ENCODE measurements at regions not wholly inside any gene's neighbourhood (a gene's known extent, or its start where the extent isn't known, plus 50 kb on each side); places are given as distances from the start of the nearest gene placed in this dataset.
"Not testable (repeated sequence)": the region's sequence is repeated elsewhere in the genome, so short reads cannot be mapped to it uniquely, and the experiment has no call there.

DNA sequence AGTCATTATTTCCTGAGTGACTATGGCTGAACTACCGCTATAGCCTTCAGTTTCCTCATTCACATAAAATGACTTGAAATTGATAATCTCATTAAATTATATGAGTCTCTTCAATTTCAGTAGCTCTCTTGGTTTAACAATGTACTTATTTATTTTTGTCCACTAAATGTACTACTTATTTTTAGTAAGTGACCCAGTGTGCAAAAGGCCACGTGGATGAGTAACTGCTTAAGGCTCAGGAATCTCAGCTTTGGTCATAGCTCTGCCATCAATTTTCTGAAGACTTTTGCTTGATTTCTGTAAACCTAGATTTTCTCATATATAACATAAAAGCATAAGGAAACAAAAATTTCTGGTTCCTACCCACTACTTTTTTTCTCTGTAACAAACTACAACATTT, 1132.9 kb upstream of the CDH8 start:
- no peak for DNase-seq

DNA sequence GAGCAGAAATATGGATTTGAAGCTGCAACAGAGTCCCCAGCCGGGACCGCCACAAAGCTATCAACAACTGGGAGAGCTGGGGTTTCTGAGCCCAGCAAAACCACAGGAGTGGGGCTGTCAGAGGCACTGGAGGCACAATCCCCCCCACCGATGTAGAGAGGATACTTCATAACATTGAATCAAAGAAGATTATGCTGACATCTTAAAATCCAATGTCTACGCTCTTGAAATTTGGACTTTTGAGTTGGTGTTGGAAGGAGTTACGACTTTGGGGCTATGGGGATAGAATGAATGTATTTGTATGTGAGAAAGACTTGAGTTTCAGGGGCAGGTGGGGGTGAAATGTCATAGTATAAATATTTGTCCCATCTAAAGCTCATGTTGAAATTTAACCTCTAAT, 1121.6 kb upstream of the CDH8 start:
- DNase-seq, result no peak

DNA sequence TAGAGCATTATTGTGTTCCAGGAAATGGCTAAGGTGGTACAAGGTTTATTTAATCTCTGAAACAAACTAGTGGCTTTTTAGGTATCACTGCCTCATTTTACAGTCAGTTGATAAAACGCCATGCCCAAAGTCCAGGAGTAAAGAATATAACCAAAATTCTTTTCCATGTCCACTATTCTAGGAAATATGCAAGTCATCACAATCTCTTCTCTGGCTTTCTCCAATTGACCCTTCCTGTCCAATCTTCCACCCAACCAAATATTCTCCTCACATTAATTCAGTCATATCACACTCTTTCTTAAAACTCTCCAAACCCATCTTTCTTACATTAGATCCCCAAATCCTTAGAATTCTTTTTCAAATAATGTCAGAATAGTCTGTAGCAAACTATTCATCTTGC, 1110.0 kb upstream of the CDH8 start:
- no peak for DNase-seq

DNA sequence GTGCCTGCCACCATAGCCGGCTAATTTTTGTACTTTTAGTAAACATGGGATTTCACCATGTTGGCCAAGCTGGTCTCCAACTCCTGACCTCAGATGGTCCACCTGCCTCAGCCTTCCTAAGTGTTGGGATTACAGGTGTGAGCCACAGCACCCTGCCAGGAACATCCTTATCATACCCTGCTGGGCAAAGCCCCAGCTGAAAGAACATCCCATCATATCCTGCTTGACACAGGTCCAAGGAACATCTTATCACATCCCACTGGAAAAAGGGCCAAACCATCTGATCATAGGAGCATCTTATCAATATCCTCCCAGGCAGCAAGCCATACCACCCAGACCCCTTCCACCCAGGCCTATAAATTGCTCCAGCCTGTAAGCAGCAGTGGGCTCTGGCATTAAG, 1109.2 kb upstream of the CDH8 start:
- DNase-seq, result no peak

DNA sequence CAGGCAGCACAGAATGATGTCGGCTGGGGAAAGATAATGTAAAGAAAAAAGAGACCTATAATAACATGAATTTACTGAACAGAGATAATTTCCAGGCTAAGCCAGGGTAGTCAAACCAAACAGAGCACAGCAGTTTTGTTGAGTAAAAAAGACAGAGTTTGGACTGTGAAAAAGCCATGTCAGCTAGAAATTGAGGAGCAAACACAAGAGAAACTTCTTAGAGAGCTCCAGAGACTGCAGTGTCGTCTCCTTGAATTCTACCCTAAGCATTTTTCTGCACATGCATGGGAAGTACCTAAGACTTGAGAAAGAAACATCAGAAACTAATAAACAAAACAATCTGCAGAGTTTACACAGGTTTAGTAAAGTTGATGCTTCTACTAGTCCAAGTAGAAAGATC, 1098.8 kb upstream of the CDH8 start:
- no peak for DNase-seq

DNA sequence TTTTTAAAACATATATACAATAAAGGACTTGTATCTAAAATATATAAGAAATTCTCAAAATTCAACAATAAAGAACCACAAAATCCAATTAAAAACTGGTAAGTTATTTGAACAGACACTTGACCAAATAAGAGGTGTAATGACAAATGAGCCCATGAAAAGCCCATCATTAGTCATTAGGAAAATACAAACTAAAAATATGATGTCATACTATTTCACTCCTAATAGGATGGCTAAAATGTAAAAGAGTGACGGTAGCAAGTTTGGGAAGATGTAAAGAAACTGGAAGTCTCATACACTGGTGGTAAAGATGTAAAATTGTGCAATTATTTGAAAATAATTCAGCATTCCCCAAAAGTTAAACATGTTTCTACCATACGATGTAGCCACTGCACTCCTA, 1095.3 kb upstream of the CDH8 start:
- no peak for DNase-seq

DNA sequence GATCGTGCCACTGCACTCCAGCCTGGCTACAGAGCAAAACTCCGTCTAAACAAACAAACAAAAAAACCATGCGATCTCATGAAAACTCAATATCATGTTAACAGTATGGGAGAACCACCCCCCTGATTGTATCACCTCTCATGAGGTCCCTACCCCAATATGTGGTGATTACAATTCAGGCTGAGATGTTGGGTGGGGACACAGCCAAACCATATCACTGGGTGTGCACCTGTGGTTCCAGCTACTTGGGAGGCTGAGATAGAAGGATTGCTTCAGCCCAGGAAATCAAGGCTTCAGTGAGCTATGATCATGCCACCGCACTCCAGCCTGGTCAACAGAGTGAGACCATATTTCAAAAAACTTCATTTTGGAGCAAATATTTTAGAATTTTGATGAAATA, 1094.7 kb upstream of the CDH8 start:
- DNase-seq, result no peak

DNA sequence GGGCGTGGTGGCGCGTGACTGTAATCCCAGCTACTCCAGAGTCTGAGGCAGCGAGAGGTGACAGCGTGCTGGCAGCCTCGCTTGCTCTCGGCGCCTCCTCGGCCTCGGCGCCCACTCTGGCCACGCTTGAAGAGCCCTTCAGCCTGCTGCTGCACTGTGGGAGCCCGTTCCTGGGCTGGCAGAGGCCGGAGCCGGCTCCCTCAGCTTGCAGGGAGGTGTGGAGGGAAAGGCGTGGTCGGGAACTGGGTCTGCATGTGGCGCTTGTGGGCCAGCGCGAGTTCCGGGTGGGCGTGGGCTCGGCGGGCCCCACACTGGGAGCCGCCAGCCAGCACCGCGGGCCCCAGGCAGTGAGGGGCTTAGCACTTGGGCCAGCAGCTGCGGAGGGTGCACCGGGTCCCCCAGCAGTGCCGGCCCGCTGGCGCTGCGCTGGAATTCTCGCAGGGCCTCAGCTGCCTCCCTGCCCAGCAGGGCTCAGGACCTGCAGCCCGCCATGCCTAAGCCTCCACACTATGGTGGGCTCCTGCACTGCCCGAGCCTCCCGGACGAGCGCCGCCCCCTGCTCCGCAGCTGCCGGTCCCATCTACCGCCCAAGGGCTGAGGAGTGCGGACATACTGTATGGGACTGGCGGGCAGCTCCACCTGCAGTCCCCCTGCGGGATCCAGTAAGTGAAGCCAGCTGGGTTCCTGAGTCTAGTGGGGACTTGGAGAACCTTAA, 1093.3 kb upstream of the CDH8 start:
- no peak for DNase-seq

DNA sequence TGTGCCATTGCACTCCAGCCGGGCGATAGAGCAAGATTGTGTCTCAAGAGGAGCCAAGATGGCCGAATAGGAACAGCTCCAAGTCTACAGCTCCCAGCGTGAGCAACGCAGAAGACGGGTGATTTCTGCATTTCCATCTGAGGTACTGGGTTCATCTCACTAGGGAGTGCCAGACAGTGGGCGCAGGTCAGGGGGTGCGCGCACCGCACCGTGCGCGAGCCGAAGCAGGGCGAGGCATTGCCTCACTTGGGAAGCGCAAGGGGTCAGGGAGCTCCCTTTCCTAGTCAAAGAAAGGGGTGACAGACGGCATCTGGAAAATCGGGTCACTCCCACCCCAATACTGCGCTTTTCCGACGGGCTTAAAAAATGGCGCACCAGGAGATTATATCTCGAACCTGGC, 1083.7 kb upstream of the CDH8 start:
- DNase-seq, result not testable (repeated sequence)

DNA sequence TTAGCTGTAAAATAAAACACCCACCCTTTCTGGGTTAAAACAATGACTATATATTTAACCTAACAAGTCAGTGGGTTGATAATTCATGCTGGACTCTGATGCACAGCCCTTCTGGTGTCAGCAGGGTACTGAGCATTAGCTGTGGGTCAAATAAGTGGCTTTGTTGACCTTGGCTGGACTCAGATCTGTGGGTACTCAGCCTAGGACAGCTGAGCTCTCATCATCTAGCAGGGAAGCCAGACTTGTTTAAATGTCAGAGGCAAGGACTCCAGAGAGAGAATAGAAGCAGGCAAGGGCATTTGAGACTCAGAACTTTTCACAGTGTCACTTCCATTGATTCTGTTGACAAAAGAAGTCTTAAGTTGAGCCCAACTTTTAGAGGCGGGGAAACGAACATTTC, 1063.8 kb upstream of the CDH8 start:
- DNase-seq, result no peak

DNA sequence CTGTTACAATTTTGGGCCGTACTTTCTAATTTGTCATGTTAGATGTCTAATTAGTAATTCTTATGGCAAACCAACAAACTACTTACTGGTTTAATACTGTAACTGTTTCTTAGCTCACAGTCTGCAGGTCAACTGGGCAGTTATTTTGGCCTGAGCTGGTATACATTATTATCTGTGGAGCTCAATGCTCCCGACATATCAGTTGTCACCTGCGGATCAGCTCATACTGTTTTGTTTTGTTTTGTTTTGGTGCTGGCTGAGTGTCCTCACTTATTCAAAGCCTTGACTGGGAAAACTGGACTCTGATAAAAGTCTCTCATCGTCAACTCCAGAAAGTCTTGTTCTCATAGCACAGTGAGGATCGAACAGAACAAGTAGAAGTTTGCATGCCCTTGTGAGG, 1060.6 kb upstream of the CDH8 start:
- no peak for DNase-seq

DNA sequence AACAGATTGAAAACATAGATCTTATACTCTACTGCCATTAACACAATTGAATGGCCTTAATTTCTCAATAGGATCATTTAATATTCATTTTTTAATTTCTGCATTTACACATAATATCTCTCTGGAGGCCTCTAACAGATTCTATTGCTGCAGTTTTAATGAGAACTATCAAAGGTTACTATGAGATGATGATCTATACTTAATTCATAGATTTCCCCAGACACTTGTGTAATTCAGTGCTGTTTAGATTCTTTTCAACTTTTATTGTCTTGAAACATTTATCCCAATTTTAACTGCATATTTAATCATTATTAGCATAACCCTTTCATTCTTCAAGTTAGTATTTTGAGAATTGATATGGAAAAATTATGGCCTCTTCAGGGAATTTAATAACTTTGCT, 1056.5 kb upstream of the CDH8 start:
- DNase-seq, result no peak

DNA sequence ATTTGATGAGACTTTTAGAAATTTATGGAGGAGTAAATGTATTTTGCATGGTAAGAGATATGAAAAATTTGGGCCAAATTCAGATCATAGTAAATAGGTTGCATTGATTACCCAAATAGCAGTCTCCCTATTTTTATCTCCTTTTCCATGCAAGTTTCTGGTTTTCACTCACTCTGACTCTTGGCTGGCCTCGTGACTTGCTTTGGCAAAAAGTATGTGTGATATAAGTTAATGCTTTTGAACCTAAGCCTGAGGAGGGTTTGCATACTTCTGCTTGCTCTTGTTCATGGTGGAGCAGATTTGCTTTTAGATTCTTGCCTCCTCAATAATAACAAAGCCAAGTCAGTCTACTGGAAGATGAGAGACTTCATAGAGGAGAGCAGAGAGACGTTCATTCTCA, 1045.9 kb upstream of the CDH8 start:
- no peak for DNase-seq

DNA sequence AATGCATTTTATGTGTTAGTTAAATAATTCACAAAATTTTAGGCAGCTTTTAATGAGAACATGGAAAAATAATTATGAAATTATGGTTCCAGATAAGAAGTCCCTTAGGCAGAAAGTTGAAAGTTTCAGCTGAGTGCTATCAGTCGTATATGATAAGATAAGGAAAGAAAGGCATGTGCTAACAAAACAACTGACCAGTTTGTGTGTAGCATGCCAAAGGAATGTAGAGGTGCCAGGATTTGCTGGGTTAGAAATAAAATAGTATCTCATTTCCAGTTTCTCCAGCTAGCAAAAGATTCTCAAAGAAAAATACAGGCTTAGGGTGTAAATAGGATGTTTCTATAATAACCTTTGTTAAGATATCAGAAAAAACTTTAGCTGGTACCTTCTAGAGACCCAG, 1044.5 kb upstream of the CDH8 start:
- DNase-seq, result no peak

DNA sequence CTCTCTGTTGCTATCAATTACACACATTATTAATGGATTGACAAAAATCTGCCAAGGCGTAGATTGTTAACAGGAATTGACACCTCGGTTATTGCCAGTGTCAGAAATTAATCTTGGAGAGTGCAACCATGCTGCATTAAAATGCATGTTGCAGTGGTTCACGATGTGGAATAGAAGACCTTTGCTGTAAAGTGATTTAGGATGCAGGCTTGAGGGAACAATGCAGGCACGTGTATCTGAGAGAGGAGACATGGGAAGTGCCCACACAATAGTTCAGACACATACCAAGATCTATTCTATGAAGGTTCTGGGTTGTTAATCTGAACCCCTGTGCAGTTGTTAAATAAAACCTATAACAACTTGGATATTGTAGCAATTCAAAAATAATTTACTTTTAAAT, 1032.8 kb upstream of the CDH8 start:
- no peak for DNase-seq

DNA sequence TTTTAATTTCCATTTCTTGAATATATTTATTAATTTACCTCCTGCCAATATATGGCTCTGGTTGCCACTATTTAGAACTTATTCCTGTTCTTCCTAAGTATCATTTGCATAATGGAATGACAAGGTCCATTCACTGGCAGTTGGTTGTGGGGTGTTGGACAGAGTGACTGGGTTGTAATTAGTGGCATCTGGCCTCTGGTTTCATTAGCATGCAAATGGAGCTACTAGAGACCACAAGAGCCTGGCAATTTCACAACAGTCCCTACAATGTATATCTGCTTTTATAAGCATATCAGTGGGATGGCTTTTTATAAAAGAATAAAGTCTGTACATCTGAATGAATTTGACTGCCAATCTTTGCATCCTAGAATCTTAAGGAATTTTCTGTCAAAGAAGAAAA, 1030.9 kb upstream of the CDH8 start:
- no peak for DNase-seq

DNA sequence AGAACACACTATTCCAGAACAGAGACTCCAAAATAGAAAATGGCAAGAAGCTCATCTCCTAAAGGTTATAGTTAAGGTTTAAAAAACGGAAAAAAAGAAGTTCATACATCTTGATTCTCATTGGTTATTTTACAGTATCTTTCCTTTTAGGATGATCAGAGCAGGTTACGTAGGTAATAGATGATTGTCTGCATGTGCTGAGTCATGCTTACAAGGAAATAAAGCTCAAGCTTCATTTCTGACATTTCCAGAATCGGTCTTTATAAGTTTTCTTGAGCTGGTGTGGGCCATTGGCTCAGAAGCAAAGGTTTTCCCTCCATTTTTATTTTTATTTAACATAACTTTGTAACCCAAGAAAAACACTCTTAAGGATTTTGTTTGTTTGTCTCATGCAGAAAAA, 1030.3 kb upstream of the CDH8 start:
- DNase-seq, result no peak

DNA sequence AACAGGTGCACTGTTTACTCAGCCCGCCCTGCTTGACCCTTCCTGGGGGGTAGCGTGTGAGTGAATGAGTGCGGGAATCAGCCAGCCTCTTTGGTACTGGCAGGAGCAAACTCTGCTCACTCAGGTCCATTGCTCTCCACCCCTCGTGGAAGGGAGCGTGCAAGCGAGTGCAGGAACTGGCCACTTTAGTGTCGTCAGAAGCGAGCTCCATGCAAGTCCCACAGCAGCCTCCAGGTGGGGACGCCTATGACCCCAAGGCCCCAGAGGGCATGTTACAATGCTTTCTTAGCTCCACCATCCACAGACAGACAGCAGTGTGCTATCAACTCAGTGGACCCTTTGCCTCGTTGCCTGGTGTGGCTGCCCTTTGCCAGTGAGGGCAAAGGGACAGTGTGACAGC, 1025.1 kb upstream of the CDH8 start:
- DNase-seq, result no peak

DNA sequence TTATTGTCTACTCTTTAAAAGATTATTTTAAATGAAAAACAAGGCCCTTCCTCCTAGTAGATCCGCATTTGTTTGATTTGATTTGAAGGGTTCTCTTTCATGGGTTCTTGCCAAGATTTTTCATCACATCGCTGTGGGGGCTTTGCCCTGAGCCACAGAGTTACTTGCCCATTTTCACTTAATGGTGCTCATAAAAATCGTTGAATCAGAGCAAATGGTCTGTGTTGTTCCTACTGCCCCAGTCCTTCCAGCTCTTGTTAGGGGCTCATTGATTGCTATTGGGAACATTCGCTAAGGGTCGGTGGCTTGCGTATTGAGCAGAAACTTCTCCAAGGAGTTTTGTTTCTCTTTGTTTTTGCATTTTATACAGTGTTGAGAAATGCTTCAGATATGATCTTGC, 1023.4 kb upstream of the CDH8 start:
- no peak for DNase-seq

DNA sequence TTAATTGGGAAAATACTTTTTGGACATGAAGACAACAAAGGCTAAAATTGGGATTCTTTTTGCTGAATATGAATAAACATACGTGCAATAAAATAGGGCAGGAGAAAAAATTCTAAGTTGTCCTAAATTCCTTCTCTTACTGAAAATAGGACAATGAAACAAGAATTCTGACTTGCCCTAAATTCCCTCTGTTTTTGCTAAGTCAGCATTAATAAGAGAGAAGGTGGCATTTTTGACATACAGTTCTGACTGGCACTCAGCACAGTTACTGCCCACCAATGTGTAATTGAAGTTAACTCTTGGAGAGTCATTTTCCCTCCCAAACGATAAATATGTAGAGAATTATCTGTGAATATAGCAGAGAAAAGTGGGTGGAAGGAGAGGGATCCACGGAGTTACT, 1021.1 kb upstream of the CDH8 start:
- DNase-seq, result no peak

DNA sequence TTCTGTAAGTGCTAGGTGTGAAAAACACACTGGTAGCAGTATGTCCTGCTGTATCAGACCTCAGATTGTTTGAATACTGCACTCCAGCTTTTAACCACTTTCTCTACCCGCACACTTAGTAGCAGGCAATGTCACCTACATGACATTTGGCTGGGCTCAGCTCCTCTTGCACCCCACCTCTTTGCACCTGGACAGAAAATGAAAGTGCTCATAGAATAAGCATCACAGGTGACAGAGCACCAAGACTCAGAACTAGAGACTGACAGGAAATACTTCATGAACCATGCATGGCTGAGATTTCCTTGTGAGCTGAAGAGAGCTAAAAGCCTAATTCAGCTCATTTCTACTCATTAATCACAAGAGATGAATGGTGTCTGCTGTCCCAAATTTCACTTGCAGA, 1014.2 kb upstream of the CDH8 start:
- DNase-seq, result no peak

DNA sequence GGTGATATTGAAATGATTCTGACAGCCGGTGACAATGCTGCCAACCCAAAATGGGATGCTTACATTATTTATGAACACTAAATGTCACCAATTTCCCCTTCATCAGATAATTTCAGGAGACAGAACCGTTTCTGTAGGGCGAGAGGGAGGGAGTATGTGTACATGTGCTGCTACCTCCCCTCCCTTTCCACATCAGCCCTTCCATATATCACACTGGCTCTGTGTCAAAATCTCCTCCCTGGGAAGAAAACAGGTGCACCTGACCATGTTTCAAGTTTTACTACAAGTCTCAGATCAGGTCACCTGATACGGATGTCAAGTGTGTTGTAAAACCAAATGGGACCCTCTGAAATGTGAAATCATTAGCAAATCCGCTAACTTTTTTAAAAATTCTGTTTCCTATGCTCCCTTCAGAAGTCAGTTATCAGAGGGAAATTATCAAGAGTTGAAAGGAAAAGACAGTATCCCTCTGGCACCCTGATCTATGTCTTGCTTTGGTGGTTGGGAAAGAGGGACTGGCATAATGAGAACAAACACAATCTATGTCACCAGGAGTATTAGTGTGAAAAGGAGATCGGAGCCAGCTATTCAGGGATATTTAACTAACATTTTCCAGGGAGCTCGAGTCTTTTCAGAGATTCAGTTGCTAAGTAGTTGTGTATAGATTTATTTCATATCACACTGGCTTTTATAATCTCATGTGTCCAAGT, 1002.3 kb upstream of the CDH8 start:
- no peak for DNase-seq

DNA sequence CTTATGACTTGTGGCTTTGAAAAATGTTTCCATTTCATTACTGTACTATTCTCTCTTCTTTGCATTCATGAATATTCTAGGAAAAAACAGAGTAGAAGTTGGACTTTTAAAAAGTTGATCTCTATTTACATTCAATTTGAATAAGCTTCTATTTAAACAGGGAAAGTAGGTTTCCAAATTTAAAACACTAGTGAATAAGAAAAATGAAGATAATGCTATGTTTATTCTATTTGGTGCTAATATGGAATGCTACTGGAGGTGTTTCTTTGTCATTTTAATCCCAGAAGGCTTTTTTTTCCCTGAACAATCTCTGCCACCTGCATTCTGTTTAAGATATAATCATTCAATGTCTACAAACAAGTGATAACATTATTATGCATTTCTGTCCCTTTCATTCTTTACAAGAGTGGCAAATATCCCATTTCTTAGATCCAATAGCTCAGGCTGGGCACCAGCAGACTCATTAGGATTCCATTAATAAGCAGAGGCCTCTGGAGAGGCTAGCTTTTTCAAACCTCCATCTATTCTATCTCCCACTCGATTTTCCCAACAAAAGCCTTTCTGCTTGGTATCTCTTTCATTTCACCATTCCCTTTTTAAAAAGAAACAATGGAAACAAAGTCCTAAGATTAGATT, 1001.6 kb upstream of the CDH8 start:
- no peak for DNase-seq

DNA sequence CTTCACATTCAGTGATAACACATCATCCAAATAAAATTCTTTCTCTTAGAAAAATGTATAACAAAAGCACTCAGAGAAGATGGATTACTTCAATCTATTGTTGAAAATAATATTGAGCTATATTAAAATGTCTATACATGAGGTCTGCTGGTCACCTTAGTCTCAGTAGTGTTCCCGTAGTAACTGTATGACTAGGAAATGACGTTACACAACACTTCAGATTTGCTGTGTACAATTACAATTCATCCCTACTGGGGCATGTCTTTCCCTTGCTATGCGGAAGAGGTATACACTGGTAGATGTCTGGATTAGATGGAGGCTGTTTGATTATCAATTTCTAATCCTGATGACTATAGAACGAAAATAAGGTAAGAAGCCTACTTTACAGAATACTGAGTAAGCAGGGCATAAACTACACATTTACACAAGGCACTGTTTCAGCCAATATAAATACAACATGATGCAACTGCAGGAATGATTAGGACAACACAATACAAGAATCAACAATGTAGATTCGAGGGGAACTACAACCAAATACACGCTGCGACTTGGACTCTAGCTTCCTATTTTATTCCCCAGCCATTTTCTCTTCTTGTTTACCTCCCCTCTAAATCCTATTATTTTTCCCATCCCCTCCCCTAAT, 982.5 kb upstream of the CDH8 start:
- no peak for DNase-seq
